ENCODE measurements at regions not wholly inside any gene's neighbourhood (a gene's known extent, or its start where the extent isn't known, plus 50 kb on each side); places are given as distances from the start of the nearest gene placed in this dataset.

GRCh38 chr13:73364736-73365135 lies 305.9 kb downstream of the KLF5 start:
- DNase-seq (ENCODE audit: low read depth) = no peak

GRCh38 chr13:73358606-73359095 lies 299.8 kb downstream of the KLF5 start:
- no peak for DNase-seq (ENCODE audit: low read depth)

GRCh38 chr13:73355134-73355533 lies 296.3 kb downstream of the KLF5 start:
- no peak for DNase-seq (ENCODE audit: low read depth)

- peak; percentile 33 for DNase-seq (ENCODE audit: low read depth)
These were observed 292.9 kb downstream of the KLF5 start for GRCh38 chr13:73351730-73352129.

GRCh38 chr13:73341748-73342147 lies 282.9 kb downstream of the KLF5 start:
- peak; percentile 84 for DNase-seq (ENCODE audit: low read depth)

GRCh38 chr13:73340069-73340468 lies 281.3 kb downstream of the KLF5 start:
- no peak for DNase-seq (ENCODE audit: low read depth)

- no peak for DNase-seq (ENCODE audit: low read depth)
These were observed 280.3 kb downstream of the KLF5 start for GRCh38 chr13:73339086-73339485.

GRCh38 chr13:73338389-73338788 lies 279.6 kb downstream of the KLF5 start:
- DNase-seq (ENCODE audit: low read depth) = peak; percentile 45

- DNase-seq (ENCODE audit: low read depth) = no peak
These were observed 278.7 kb downstream of the KLF5 start for GRCh38 chr13:73337532-73337931.

GRCh38 chr13:73336773-73337172 lies 278.0 kb downstream of the KLF5 start:
- DNase-seq (ENCODE audit: low read depth) = no peak

- DNase-seq (ENCODE audit: low read depth) = no peak
These were observed 277.1 kb downstream of the KLF5 start for GRCh38 chr13:73335944-73336343.

GRCh38 chr13:73335210-73335609 lies 276.4 kb downstream of the KLF5 start:
- DNase-seq (ENCODE audit: low read depth) = peak; percentile 92

GRCh38 chr13:73334445-73334844 lies 275.6 kb downstream of the KLF5 start:
- DNase-seq (ENCODE audit: low read depth) = peak; percentile 75

GRCh38 chr13:73331556-73331955 lies 272.8 kb downstream of the KLF5 start:
- DNase-seq (ENCODE audit: low read depth) = no peak

GRCh38 chr13:73329355-73329754 lies 270.6 kb downstream of the KLF5 start:
- DNase-seq (ENCODE audit: low read depth) = no peak

- DNase-seq (ENCODE audit: low read depth) = no peak
These were observed 268.8 kb downstream of the KLF5 start for GRCh38 chr13:73327579-73327978.

- no peak for DNase-seq (ENCODE audit: low read depth)
These were observed 267.1 kb downstream of the KLF5 start for GRCh38 chr13:73325723-73326558.

GRCh38 chr13:73324842-73325722 lies 266.3 kb downstream of the KLF5 start:
- no peak for DNase-seq (ENCODE audit: low read depth)

- no peak for DNase-seq (ENCODE audit: low read depth)
These were observed 264.8 kb downstream of the KLF5 start for GRCh38 chr13:73323615-73324014.

GRCh38 chr13:73321043-73321442 lies 262.2 kb downstream of the KLF5 start:
- DNase-seq (ENCODE audit: low read depth) = no peak

GRCh38 chr13:73317140-73317539 lies 258.3 kb downstream of the KLF5 start:
- no peak for DNase-seq (ENCODE audit: low read depth)

- DNase-seq (ENCODE audit: low read depth) = no peak
These were observed 251.6 kb downstream of the KLF5 start for GRCh38 chr13:73310366-73310765.
